ENCODE measurements at regions not wholly inside any gene's neighbourhood (a gene's known extent, or its start where the extent isn't known, plus 50 kb on each side); places are given as distances from the start of the nearest gene placed in this dataset.

GRCh38 chr17:15124746-15125145, 140.4 kb downstream of the PMP22 start:
- no peak for DNase-seq
- Mint-ChIP-seq H3K4me3 (ENCODE audit: unreplicated experiment) (no peak overlapping the region), H3K27ac (ENCODE audit: unreplicated experiment) (no peak overlapping the region), H3K4me1 (ENCODE audit: low read depth, unreplicated experiment) (no peaks in the 10 kb centered on the region), H3K9me3 (ENCODE audit: unreplicated experiment) (no peaks in the 10 kb centered on the region), H3K27me3 (ENCODE audit: unreplicated experiment) (no peaks in the 10 kb centered on the region), H3K36me3 (ENCODE audit: unreplicated experiment) (peaks cover 5% of the 10 kb centered on the region)
- TF ChIP-seq CTCF (IDR thresholded peaks at IDR 0.05; ENCODE audit: partially characterized antibody, unreplicated experiment): no peak

GRCh38 chr17:15124264-15124595, 140.9 kb downstream of the PMP22 start:
- Mint-ChIP-seq H3K9me3 (ENCODE audit: unreplicated experiment) (no peaks in the 10 kb centered on the region), H3K4me3 (ENCODE audit: unreplicated experiment) (no peak overlapping the region), H3K27me3 (ENCODE audit: unreplicated experiment) (no peaks in the 10 kb centered on the region), H3K36me3 (ENCODE audit: unreplicated experiment) (peaks cover 5% of the 10 kb centered on the region), H3K27ac (ENCODE audit: unreplicated experiment) (no peak overlapping the region), H3K4me1 (ENCODE audit: low read depth, unreplicated experiment) (no peaks in the 10 kb centered on the region)
- no peak for TF ChIP-seq CTCF (IDR thresholded peaks at IDR 0.05; ENCODE audit: partially characterized antibody, unreplicated experiment)
- no peak for DNase-seq

GRCh38 chr17:15123593-15124263, 141.4 kb downstream of the PMP22 start:
- TF ChIP-seq CTCF (IDR thresholded peaks at IDR 0.05; ENCODE audit: partially characterized antibody, unreplicated experiment): no peak
- Mint-ChIP-seq H3K27ac (ENCODE audit: unreplicated experiment) (peak overlapping the region; percentile 64), H3K4me1 (ENCODE audit: low read depth, unreplicated experiment) (no peaks in the 10 kb centered on the region), H3K4me3 (ENCODE audit: unreplicated experiment) (no peak overlapping the region), H3K36me3 (ENCODE audit: unreplicated experiment) (peaks cover 5% of the 10 kb centered on the region), H3K9me3 (ENCODE audit: unreplicated experiment) (no peaks in the 10 kb centered on the region), H3K27me3 (ENCODE audit: unreplicated experiment) (no peaks in the 10 kb centered on the region)
- no peak for DNase-seq

GRCh38 chr17:15122857-15123256, 142.3 kb downstream of the PMP22 start:
- no peak overlapping the region for H3K27ac Mint-ChIP-seq (ENCODE audit: unreplicated experiment)
- peaks cover 5% of the 10 kb centered on the region for H3K36me3 Mint-ChIP-seq (ENCODE audit: unreplicated experiment)
- H3K27me3 Mint-ChIP-seq (ENCODE audit: unreplicated experiment): no peaks in the 10 kb centered on the region
- H3K9me3 Mint-ChIP-seq (ENCODE audit: unreplicated experiment): no peaks in the 10 kb centered on the region
- H3K4me1 Mint-ChIP-seq (ENCODE audit: low read depth, unreplicated experiment): no peaks in the 10 kb centered on the region
- DNase-seq: no peak
- TF ChIP-seq CTCF (IDR thresholded peaks at IDR 0.05; ENCODE audit: partially characterized antibody, unreplicated experiment): no peak
- H3K4me3 Mint-ChIP-seq (ENCODE audit: unreplicated experiment): no peak overlapping the region

- Mint-ChIP-seq H3K9me3 (ENCODE audit: unreplicated experiment) (no peaks in the 10 kb centered on the region), H3K36me3 (ENCODE audit: unreplicated experiment) (peaks cover 13% of the 10 kb centered on the region), H3K27me3 (ENCODE audit: unreplicated experiment) (no peaks in the 10 kb centered on the region), H3K27ac (ENCODE audit: unreplicated experiment) (no peak overlapping the region), H3K4me1 (ENCODE audit: low read depth, unreplicated experiment) (peaks cover 4% of the 10 kb centered on the region), H3K4me3 (ENCODE audit: unreplicated experiment) (no peak overlapping the region)
- TF ChIP-seq CTCF (IDR thresholded peaks at IDR 0.05; ENCODE audit: partially characterized antibody, unreplicated experiment): no peak
- DNase-seq: no peak
Observed at GRCh38 chr17:15121426-15121825, 143.7 kb downstream of the PMP22 start.

Measured in glutamatergic neuron (in vitro differentiated cells).